ENCODE measurements at regions not wholly inside any gene's neighbourhood (a gene's known extent, or its start where the extent isn't known, plus 50 kb on each side); places are given as distances from the start of the nearest gene placed in this dataset.
A peak's percentile ranks its signal among the peaks of the same experiment; 100 is the strongest.

DNA sequence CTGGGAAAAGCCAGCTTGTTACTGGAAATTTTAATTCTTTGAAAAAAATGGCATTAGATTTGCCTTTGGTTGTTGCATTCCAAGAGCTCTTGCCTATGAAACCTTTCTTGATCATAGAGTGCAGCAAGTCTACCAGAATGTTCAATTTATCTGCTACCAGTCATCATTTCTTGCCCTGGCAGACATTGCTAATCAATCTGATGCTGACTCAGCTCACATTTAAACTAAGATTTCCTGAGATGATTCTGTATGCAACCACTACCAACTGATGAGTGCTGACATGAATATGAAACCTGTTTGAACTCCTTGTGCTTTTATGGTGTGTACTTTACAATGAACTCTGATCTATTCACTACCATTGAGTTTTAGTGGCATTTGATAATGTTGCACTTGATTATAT lies 166.5 kb upstream of the SALL1 start:
- Histone ChIP-seq H3K9me3 (replicated peaks; ENCODE audit: control insufficient read depth, low read depth, low read length) (no peaks in the 10 kb centered on the region), H3K27ac (ENCODE audit: low read length) (no peak overlapping the region), H3K27me3 (ENCODE audit: control insufficient read depth, insufficient read depth, low read length) (no peaks in the 10 kb centered on the region), H3K4me1 (ENCODE audit: control insufficient read depth, insufficient read depth, low read length) (no peaks in the 10 kb centered on the region), H3K36me3 (ENCODE audit: control insufficient read depth, insufficient read depth, low read length) (no peaks in the 10 kb centered on the region), H3K4me3 (ENCODE audit: low read length) (no peak overlapping the region)
- DNase-seq = no peak

DNA sequence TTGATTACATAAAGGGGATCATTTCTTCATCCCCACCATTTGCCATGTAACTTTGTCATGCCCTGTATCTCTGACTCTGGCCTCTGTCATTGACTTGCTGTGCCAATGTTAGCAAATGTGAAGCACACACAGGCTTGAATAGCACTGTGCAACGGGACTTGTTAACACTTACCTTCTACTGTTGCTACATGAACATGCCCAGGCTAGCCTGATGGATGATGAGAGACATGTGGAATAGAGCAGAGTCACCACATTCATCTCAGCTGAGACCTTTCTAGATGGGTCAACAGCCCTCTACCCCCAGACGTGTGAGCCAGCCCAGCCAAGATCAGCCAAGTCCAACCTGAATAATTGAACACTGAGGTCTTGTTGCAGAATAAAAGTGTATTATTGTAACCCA lies 162.1 kb upstream of the SALL1 start:
- Histone ChIP-seq H3K27me3 (ENCODE audit: control insufficient read depth, insufficient read depth, low read length) (no peaks in the 10 kb centered on the region), H3K9me3 (replicated peaks; ENCODE audit: control insufficient read depth, low read depth, low read length) (no peaks in the 10 kb centered on the region), H3K4me3 (ENCODE audit: low read length) (no peak overlapping the region), H3K4me1 (ENCODE audit: control insufficient read depth, insufficient read depth, low read length) (no peaks in the 10 kb centered on the region), H3K36me3 (ENCODE audit: control insufficient read depth, insufficient read depth, low read length) (no peaks in the 10 kb centered on the region), H3K27ac (ENCODE audit: low read length) (no peak overlapping the region)
- 60% methylated on average over 1 of the region's 2 CpGs for WGBS (ENCODE audit: insufficient coverage)
- no peak for DNase-seq

DNA sequence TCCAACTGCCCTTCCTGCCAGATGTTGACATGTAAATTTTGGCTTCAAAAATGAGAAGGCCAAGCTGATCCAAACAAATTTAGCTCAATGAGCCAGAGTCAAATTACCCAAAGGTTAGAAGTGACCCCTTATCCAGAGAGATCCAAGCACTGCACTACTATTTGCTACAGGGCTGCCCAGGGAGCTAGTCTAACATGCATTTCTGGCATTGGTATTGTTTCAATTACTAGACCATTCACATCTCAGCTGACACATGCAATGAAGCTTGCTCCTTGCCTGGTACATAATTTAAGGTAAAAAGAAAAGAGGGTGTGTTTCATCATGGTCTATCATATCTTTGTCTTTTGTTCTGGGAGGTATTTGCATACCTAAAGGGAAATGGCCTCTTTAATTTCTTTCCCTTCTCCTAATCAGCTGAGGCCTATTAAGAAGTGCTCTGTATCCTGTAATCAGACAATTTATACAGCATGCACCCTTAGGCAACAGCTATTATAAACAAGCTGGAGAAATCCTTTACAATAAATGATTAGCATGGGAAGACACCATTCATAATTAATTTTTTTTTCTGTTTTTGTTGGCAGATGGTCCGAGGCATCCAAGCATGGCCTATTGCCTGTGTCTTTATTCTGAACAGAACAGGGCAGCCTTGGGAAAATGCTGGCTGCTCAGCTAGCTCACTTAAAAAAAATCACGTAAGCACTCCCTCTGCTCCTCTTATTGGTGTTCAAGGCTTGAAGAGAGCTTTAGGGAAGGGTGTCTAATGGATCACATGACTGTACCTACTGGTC lies 161.5 kb upstream of the SALL1 start:
- no CpG with 5 or more reads among the region's 2 CpGs for WGBS (ENCODE audit: insufficient coverage)
- DNase-seq = no peak

DNA sequence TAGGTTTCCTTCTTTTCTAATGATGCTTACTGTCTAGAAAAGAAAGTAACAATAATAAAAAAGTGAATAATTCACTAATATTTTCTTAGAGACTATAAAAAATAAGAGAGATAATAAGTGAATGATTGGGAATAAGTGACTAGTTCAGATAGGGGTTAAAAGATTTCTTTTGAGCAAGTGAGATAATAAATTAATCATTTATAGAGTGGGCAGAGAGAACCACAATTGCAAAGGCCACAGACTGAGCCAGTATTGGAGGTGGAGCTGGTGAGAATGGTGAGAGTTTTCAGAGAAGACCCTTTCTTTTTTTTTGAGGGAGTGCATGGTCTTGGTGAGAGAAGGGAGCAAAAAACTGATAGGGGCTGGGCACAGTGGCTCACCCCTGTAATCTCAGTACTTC lies 159.1 kb upstream of the SALL1 start:
- Histone ChIP-seq H3K36me3 (ENCODE audit: control insufficient read depth, insufficient read depth, low read length) (no peaks in the 10 kb centered on the region), H3K27ac (ENCODE audit: low read length) (no peak overlapping the region)

More for the DNA sequence above, 161.5 kb upstream of the SALL1 start:
- Histone ChIP-seq H3K9me3 (replicated peaks; ENCODE audit: control insufficient read depth, low read depth, low read length) (no peaks in the 10 kb centered on the region), H3K4me3 (ENCODE audit: low read length) (no peak overlapping the region), H3K4me1 (ENCODE audit: control insufficient read depth, insufficient read depth, low read length) (no peaks in the 10 kb centered on the region), H3K36me3 (ENCODE audit: control insufficient read depth, insufficient read depth, low read length) (no peaks in the 10 kb centered on the region), H3K27ac (ENCODE audit: low read length) (no peak overlapping the region), H3K27me3 (ENCODE audit: control insufficient read depth, insufficient read depth, low read length) (no peaks in the 10 kb centered on the region)

DNA sequence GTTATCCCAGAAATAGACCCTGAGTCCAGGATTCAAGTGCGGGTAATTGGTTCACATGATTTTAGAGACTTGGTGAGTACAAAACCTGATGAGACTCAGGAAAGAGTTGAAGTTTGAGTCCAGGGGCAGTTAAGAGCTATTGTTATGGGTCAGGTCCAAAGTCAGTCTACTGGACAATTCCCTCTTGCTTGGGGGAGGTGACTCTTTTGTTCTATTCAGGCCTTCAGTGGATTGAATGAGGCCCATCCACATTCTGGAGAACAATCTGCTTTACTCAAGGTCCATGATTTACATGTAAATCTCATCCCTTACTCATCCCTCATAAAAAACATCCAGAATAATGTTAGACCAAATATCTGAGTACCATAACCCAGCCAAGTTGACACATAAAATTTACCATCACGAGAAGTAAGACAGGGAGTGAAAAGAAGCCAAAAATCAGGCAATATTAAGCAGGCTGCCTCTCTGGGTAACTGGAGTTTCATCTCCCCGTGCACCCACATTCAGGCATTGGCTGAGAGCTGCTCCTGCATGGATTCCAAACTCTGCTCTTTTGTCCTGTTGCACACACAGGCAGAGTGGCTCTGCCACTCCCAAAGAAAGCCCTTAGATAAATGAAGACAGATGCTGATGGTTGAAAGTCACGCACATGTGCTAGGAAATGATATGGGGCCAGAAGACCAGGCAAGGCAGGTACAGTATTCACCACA lies 156.0 kb upstream of the SALL1 start:
- Histone ChIP-seq H3K4me1 (ENCODE audit: control insufficient read depth, insufficient read depth, low read length) (no peaks in the 10 kb centered on the region), H3K27ac (ENCODE audit: low read length) (no peak overlapping the region), H3K36me3 (ENCODE audit: control insufficient read depth, insufficient read depth, low read length) (no peaks in the 10 kb centered on the region), H3K4me3 (ENCODE audit: low read length) (no peak overlapping the region), H3K27me3 (ENCODE audit: control insufficient read depth, insufficient read depth, low read length) (no peaks in the 10 kb centered on the region), H3K9me3 (replicated peaks; ENCODE audit: control insufficient read depth, low read depth, low read length) (no peaks in the 10 kb centered on the region)
- WGBS (ENCODE audit: insufficient coverage) = 20% methylated on average over 2 of the region's 4 CpGs
- DNase-seq = no peak

More for the DNA sequence above, 159.1 kb upstream of the SALL1 start:
- Histone ChIP-seq H3K27me3 (ENCODE audit: control insufficient read depth, insufficient read depth, low read length) (no peaks in the 10 kb centered on the region), H3K9me3 (replicated peaks; ENCODE audit: control insufficient read depth, low read depth, low read length) (no peaks in the 10 kb centered on the region), H3K4me3 (ENCODE audit: low read length) (no peak overlapping the region), H3K4me1 (ENCODE audit: control insufficient read depth, insufficient read depth, low read length) (no peaks in the 10 kb centered on the region)
- DNase-seq = no peak

DNA sequence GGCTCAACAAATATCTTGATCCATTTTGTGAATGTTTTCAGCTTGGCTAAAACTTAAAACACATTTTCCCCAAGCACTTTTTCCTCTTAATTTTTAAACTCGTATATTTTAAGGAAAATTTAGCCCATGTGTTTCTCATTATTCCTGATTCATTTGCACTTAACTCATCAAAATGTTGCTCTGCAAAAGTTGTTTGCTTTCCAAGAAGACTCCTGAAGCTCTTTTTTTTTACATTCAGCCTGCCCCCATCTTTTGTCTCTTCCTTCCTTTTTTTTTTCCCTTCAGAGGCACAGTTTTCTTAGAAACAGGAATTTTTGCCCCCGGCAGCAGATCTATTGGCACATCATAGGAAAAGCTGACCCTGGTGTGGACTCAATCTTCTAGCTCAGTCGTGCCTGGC lies 155.0 kb upstream of the SALL1 start:
- no peak overlapping the region for H3K4me3 ChIP-seq (ENCODE audit: low read length)
- no peaks in the 10 kb centered on the region for H3K9me3 ChIP-seq (replicated peaks; ENCODE audit: control insufficient read depth, low read depth, low read length)
- no peak overlapping the region for H3K27ac ChIP-seq (ENCODE audit: low read length)
- WGBS (ENCODE audit: insufficient coverage) = 15% methylated on average over 2 of the region's 3 CpGs
- no peaks in the 10 kb centered on the region for H3K36me3 ChIP-seq (ENCODE audit: control insufficient read depth, insufficient read depth, low read length)
- H3K27me3 ChIP-seq (ENCODE audit: control insufficient read depth, insufficient read depth, low read length) = no peaks in the 10 kb centered on the region
- DNase-seq = peak; percentile 73
- no peaks in the 10 kb centered on the region for H3K4me1 ChIP-seq (ENCODE audit: control insufficient read depth, insufficient read depth, low read length)

DNA sequence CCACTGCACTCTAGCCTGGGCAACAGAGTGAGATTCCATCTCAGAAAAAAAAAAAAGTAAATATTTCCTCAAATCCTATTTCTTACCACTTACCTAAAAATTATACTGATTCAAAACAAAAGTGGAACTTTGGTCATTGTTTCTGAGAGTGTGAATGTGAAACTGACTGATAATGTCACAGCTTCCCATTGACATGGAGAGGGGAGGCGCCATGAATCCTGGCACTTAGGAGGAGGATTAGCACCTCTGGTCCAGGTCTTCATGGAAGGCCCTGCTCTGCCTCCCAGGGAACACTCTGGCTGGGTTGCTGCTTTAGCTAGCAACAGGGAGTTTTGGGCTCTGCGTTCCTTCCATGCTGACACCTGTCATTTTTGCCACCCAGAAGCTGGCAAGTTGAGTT lies 154.3 kb upstream of the SALL1 start:
- no peak for DNase-seq
- no CpG with 5 or more reads among the region's 2 CpGs for WGBS (ENCODE audit: insufficient coverage)
- Histone ChIP-seq H3K9me3 (replicated peaks; ENCODE audit: control insufficient read depth, low read depth, low read length) (no peaks in the 10 kb centered on the region), H3K27me3 (ENCODE audit: control insufficient read depth, insufficient read depth, low read length) (no peaks in the 10 kb centered on the region), H3K27ac (ENCODE audit: low read length) (no peak overlapping the region), H3K4me1 (ENCODE audit: control insufficient read depth, insufficient read depth, low read length) (no peaks in the 10 kb centered on the region), H3K36me3 (ENCODE audit: control insufficient read depth, insufficient read depth, low read length) (no peaks in the 10 kb centered on the region), H3K4me3 (ENCODE audit: low read length) (no peak overlapping the region)

DNA sequence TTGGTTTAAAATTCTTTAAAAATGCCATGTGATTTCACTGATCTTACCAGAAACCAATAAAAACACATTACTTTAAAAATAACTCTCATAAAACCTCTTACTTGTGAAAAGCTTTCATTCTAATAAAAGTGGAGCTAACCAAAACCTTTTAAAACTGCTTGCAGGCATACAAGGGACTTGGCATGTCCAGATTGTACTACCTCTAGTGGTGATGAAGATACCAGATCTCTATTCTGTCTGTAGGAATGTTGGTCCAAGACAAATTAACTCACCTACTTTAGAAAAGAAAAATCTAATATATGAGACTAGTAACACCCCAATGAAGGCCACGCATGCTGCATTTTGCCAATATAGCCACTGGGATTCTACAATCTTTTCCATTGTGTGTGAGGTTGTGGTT lies 151.0 kb upstream of the SALL1 start:
- Histone ChIP-seq H3K9me3 (replicated peaks; ENCODE audit: control insufficient read depth, low read depth, low read length) (peaks cover 4% of the 10 kb centered on the region), H3K4me1 (ENCODE audit: control insufficient read depth, insufficient read depth, low read length) (no peaks in the 10 kb centered on the region)
- WGBS (ENCODE audit: insufficient coverage) = no CpG with 5 or more reads among the region's 1 CpG

DNA sequence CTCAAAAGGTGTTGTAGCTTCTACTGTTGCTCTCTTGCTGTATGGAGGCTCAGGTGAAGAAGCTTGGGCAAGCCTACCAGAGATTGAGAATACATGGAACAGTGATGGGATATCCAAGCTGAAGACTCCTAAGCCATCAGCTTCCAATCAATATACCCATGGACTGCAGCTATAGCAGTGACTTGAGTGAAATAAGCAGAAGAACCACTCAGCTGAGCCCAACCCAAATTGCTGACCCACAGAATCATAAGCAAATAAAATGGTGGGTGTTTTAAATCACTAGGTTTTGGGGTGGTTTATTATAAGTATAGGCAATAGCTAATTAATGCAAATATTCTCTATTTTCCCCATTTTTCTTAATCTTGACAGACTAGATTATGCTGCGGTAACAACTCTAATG lies 147.7 kb upstream of the SALL1 start:
- WGBS (ENCODE audit: insufficient coverage) = no CpG with 5 or more reads among the region's 1 CpG
- Histone ChIP-seq H3K27me3 (ENCODE audit: control insufficient read depth, insufficient read depth, low read length) (no peaks in the 10 kb centered on the region), H3K9me3 (replicated peaks; ENCODE audit: control insufficient read depth, low read depth, low read length) (peaks cover 4% of the 10 kb centered on the region)

More for the DNA sequence above, 151.0 kb upstream of the SALL1 start:
- Histone ChIP-seq H3K27me3 (ENCODE audit: control insufficient read depth, insufficient read depth, low read length) (no peaks in the 10 kb centered on the region), H3K4me3 (ENCODE audit: low read length) (no peak overlapping the region), H3K27ac (ENCODE audit: low read length) (no peak overlapping the region), H3K36me3 (ENCODE audit: control insufficient read depth, insufficient read depth, low read length) (no peaks in the 10 kb centered on the region)
- DNase-seq = no peak

DNA sequence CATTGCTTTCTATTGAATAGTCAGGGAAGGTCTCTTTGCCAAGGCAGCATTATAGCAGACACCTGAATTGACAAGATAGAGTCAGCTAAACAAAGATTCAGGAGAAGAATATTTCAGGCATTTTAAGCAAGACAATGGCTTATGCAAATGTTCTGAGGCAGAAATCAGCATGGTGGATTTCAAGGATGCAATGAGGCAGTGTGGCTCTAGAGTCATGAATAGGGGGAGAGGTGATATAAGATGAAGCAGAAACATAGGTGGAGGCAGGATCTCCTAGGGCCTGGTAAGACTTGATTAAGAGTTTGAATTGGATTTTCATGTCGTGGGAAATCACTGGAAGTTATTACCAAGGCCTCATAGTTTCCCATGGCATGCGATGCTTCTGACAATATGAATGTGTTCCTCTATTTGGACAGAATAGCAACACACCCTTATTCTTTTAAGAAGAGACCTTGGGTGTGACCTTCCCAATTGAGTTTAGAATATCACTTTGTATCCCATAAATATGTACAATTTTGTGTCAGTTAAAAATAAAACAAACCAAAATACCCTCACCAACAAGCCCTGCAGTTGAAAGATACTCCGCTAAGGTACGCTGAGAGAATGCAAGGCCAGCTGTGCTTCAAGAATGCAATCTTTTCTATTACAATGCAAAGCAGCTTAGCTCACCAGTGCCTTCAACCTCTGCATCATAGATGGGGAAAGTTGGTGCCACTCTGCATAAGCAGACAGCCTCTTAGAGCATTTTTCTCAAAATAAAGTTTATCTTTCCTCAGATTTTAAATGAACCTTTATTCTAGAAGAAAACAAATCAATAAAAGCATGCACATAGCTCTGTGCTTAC lies 139.6 kb upstream of the SALL1 start:
- no peak for DNase-seq
- no peaks in the 10 kb centered on the region for H3K36me3 ChIP-seq (ENCODE audit: control insufficient read depth, insufficient read depth, low read length)
- H3K27ac ChIP-seq (ENCODE audit: low read length) = no peak overlapping the region
- no peaks in the 10 kb centered on the region for H3K27me3 ChIP-seq (ENCODE audit: control insufficient read depth, insufficient read depth, low read length)
- no peaks in the 10 kb centered on the region for H3K9me3 ChIP-seq (replicated peaks; ENCODE audit: control insufficient read depth, low read depth, low read length)
- 0% methylated on average over 1 of the region's 4 CpGs for WGBS (ENCODE audit: insufficient coverage)
- no peak overlapping the region for H3K4me3 ChIP-seq (ENCODE audit: low read length)
- H3K4me1 ChIP-seq (ENCODE audit: control insufficient read depth, insufficient read depth, low read length) = peaks cover 13% of the 10 kb centered on the region

More for the DNA sequence above, 147.7 kb upstream of the SALL1 start:
- Histone ChIP-seq H3K36me3 (ENCODE audit: control insufficient read depth, insufficient read depth, low read length) (no peaks in the 10 kb centered on the region), H3K27ac (ENCODE audit: low read length) (no peak overlapping the region), H3K4me1 (ENCODE audit: control insufficient read depth, insufficient read depth, low read length) (no peaks in the 10 kb centered on the region), H3K4me3 (ENCODE audit: low read length) (no peak overlapping the region)
- no peak for DNase-seq
